ENCODE measurements at regions not wholly inside any gene's neighbourhood (a gene's known extent, or its start where the extent isn't known, plus 50 kb on each side); places are given as distances from the start of the nearest gene placed in this dataset.

DNA sequence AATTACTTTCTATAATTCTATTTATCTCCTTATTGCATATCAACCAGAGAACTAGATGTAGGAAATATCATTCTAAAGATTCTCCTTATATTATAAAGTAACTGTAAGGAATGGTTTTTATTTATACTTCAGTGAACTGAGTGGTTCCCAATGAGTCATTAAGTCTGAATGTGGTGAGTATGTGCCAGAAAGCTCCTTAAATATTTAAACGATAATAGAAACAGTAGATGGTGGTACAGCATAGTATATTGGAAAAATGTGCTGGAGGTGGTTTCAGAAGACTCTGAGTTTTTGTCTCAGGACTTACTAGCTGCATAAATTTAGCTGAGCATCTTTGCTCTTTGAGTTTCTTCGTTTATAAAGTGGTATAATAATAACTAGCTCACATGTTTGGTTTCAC lies 653.5 kb downstream of the FAM181B start:
- TF ChIP-seq POLR2AphosphoS5 (IDR thresholded peaks at IDR 0.05; ENCODE audit: low read depth), result no peak
- TF ChIP-seq SPI1 (IDR thresholded peaks at IDR 0.05; ENCODE audit: borderline replicate concordance, low read depth), result no peak
- TF ChIP-seq GABPA (IDR thresholded peaks at IDR 0.05; ENCODE audit: low read depth), result no peak
- TF ChIP-seq, protein P1, sequence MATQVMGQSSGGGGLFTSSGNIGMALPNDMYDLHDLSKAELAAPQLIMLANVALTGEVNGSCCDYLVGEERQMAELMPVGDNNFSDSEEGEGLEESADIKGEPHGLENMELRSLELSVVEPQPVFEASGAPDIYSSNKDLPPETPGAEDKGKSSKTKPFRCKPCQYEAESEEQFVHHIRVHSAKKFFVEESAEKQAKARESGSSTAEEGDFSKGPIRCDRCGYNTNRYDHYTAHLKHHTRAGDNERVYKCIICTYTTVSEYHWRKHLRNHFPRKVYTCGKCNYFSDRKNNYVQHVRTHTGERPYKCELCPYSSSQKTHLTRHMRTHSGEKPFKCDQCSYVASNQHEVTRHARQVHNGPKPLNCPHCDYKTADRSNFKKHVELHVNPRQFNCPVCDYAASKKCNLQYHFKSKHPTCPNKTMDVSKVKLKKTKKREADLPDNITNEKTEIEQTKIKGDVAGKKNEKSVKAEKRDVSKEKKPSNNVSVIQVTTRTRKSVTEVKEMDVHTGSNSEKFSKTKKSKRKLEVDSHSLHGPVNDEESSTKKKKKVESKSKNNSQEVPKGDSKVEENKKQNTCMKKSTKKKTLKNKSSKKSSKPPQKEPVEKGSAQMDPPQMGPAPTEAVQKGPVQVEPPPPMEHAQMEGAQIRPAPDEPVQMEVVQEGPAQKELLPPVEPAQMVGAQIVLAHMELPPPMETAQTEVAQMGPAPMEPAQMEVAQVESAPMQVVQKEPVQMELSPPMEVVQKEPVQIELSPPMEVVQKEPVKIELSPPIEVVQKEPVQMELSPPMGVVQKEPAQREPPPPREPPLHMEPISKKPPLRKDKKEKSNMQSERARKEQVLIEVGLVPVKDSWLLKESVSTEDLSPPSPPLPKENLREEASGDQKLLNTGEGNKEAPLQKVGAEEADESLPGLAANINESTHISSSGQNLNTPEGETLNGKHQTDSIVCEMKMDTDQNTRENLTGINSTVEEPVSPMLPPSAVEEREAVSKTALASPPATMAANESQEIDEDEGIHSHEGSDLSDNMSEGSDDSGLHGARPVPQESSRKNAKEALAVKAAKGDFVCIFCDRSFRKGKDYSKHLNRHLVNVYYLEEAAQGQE (IDR thresholded peaks at IDR 0.05; ENCODE audit: insufficient replicate concordance, low read depth), result no peak
- TF ChIP-seq CTCF (IDR thresholded peaks at IDR 0.05; ENCODE audit: insufficient read depth, low read length), result no peak
- DNase-seq (ENCODE audit: low read depth in 1 of 2, low spot score in 1 of 2), result no peak
- Histone ChIP-seq H3K4me3 (replicated peaks; ENCODE audit: insufficient read depth, low read length) (no peak overlapping the region), H3K27me3 (ENCODE audit: insufficient read depth, poor library complexity, severe bottlenecking) (peaks cover 2% of the 10 kb centered on the region), H3K27ac (replicated peaks) (no peak overlapping the region)

DNA sequence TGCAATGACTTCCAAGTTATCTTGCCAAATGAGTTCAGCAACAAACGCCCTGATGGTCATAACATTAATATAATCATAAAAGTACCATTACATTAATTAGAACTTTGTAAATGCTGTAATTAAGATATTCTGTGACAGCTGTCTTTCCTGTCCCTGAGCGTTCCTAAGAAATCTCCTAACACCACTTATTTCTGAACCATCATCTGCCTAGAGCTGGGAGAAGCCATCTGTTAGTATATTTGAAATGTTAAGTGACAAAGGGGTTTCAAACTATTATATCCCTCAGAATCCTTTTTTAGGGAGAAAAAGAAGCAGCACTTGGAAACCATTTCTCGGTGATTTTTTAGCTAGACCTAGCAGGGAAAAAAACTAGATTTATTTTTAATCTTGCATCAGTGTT lies 657.5 kb downstream of the FAM181B start:
- no peak for TF ChIP-seq POLR2AphosphoS5 (IDR thresholded peaks at IDR 0.05; ENCODE audit: low read depth)
- TF ChIP-seq, protein P1 (IDR thresholded peaks at IDR 0.05; ENCODE audit: insufficient replicate concordance, low read depth), result no peak
- no peak for TF ChIP-seq SPI1 (IDR thresholded peaks at IDR 0.05; ENCODE audit: borderline replicate concordance, low read depth)
- TF ChIP-seq CTCF (IDR thresholded peaks at IDR 0.05; ENCODE audit: insufficient read depth, low read length), result no peak
- TF ChIP-seq GABPA (IDR thresholded peaks at IDR 0.05; ENCODE audit: low read depth), result no peak
- no peak overlapping the region for H3K27ac ChIP-seq (replicated peaks)
- no peaks in the 10 kb centered on the region for H3K27me3 ChIP-seq (ENCODE audit: insufficient read depth, poor library complexity, severe bottlenecking)
- H3K4me3 ChIP-seq (replicated peaks; ENCODE audit: insufficient read depth, low read length), result no peak overlapping the region
- DNase-seq (ENCODE audit: low read depth in 1 of 2, low spot score in 1 of 2), result no peak

DNA sequence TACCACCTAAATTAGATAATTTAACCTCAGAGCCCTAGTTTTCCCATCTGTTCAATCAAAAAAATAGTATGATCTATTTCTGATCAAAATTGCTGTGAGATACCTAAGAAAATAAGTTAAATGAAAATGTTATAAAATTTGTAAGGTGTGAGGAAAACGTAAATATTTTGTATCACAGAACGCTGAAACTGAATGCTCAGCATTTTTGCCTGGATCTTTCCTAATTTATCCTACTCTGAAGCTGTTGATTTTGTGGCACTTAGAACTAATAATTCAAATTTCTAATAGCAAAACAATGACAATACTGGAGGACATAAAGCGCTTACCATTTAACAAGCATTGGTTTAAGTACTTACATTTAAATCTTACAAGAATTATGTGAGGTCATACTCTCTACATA lies 674.2 kb downstream of the FAM181B start:
- H3K4me3 ChIP-seq (replicated peaks; ENCODE audit: insufficient read depth, low read length), result no peak overlapping the region
- TF ChIP-seq SPI1 (IDR thresholded peaks at IDR 0.05; ENCODE audit: borderline replicate concordance, low read depth) (no peak), GABPA (IDR thresholded peaks at IDR 0.05; ENCODE audit: low read depth) (no peak), CTCF (IDR thresholded peaks at IDR 0.05; ENCODE audit: insufficient read depth, low read length) (no peak), POLR2AphosphoS5 (IDR thresholded peaks at IDR 0.05; ENCODE audit: low read depth) (no peak)
- TF ChIP-seq, protein P1 (IDR thresholded peaks at IDR 0.05; ENCODE audit: insufficient replicate concordance, low read depth), result no peak
- H3K27me3 ChIP-seq (ENCODE audit: insufficient read depth, poor library complexity, severe bottlenecking), result no peaks in the 10 kb centered on the region
- no peak for DNase-seq (ENCODE audit: low read depth in 1 of 2, low spot score in 1 of 2)
- no peak overlapping the region for H3K27ac ChIP-seq (replicated peaks)

Data from HL-60 (cell line).